AG09309 (cell line): ENCODE measurements at regions not wholly inside any gene's neighbourhood (a gene's known extent, or its start where the extent isn't known, plus 50 kb on each side); places are given as distances from the start of the nearest gene placed in this dataset.

ENCODE experiments used
- DNase-seq: peaks from one replicate; pipeline ENCODE4 v3.0.0-alpha.2; 2010; ENCODE audit warnings: low read depth
- H3K4me3 ChIP-seq: 2 replicates; pipeline ENCODE4 v1.5.1; 2011; ENCODE audit warnings: mild to moderate bottlenecking, low read depth, low read length, moderate library complexity; ENCODE audit not compliant: control insufficient read depth
- CTCF ChIP-seq: IDR thresholded peaks from 2 replicates; pipeline ENCODE4 v1.5.1; 2011; ENCODE audit warnings: mild to moderate bottlenecking, low read depth, low read length, inconsistent platforms; ENCODE audit not compliant: insufficient read depth, control insufficient read depth; ENCODE audit errors: missing control alignments

GRCh38 chr15:93563218-93563617 is 474.2 kb upstream of the RGMA start:
- H3K4me3 ChIP-seq: no peak overlapping the region
- DNase-seq: no peak
- TF ChIP-seq CTCF: no peak

GRCh38 chr15:93562395-93563123 is 473.5 kb upstream of the RGMA start:
- no peak for TF ChIP-seq CTCF
- no peak for DNase-seq
- H3K4me3 ChIP-seq: no peak overlapping the region

GRCh38 chr15:93557696-93558095 is 468.7 kb upstream of the RGMA start:
- TF ChIP-seq CTCF: no peak
- H3K4me3 ChIP-seq: no peak overlapping the region
- DNase-seq: no peak

- TF ChIP-seq CTCF: no peak
- no peak overlapping the region for H3K4me3 ChIP-seq
- no peak for DNase-seq
These were observed 464.3 kb upstream of the RGMA start for GRCh38 chr15:93553167-93553935.

GRCh38 chr15:93543093-93543492 is 454.1 kb upstream of the RGMA start:
- H3K4me3 ChIP-seq: no peak overlapping the region
- no peak for TF ChIP-seq CTCF
- DNase-seq: no peak

GRCh38 chr15:93527374-93528050 is 438.5 kb upstream of the RGMA start:
- H3K4me3 ChIP-seq: no peak overlapping the region
- TF ChIP-seq CTCF: no peak
- DNase-seq: no peak
